ENCODE measurements at regions not wholly inside any gene's neighbourhood (a gene's known extent, or its start where the extent isn't known, plus 50 kb on each side); places are given as distances from the start of the nearest gene placed in this dataset.
"Not testable (repeated sequence)": the region's sequence is repeated elsewhere in the genome, so short reads cannot be mapped to it uniquely, and the experiment has no call there.

- not testable (repeated sequence) for TF ChIP-seq CTCF (IDR thresholded peaks at IDR 0.05; ENCODE audit: extremely low read depth in 1 of 2, insufficient read depth in 1 of 2, low read depth in 1 of 2, low read length in 2 of 2); MAX (IDR thresholded peaks at IDR 0.05; ENCODE audit: insufficient read depth, insufficient read length); GATA2 (IDR thresholded peaks at IDR 0.05; ENCODE audit: insufficient read depth, insufficient read length, low read depth, low read length); POLR2AphosphoS5 (IDR thresholded peaks at IDR 0.05; ENCODE audit: insufficient read depth, low read depth, low read length); EZH2 (IDR thresholded peaks at IDR 0.05; ENCODE audit: borderline replicate concordance, low read depth, low read length, severe bottlenecking); POLR2A (IDR thresholded peaks at IDR 0.05; ENCODE audit: low read depth, low read length); FOS (IDR thresholded peaks at IDR 0.05; ENCODE audit: borderline replicate concordance, insufficient read depth, low read length); MYC (IDR thresholded peaks at IDR 0.05; ENCODE audit: low read depth, low read length)
Observed at GRCh38 chr2:175240033-175240432, 58.5 kb upstream of the ATP5MC3 start.

All from endothelial cell of umbilical vein (primary cell).